AG04450 (cell line): ENCODE measurements at regions not wholly inside any gene's neighbourhood (a gene's known extent, or its start where the extent isn't known, plus 50 kb on each side); places are given as distances from the start of the nearest gene placed in this dataset.

Source experiments
- CTCF ChIA-PET: fragments of 300-600, 350-600 bp; formaldehyde crosslinking; extraction: SDS; loops from one replicate; lab custom pipeline; 2022; ENCODE audit warnings: antibody characterized with exemption, inconsistent platforms; lab: Charles Lee
- POLR2A ChIA-PET: fragments of 350-600 bp; formaldehyde crosslinking; extraction: SDS; loops from one replicate; lab custom pipeline; 2021; ENCODE audit warnings: antibody characterized with exemption, inconsistent platforms; lab: Yijun Ruan, JAX
- DNase-seq: peaks from one replicate; pipeline ENCODE4 v3.0.0-alpha.2; 2011; ENCODE audit warnings: low read depth, low spot score
- H3K27ac ChIP-seq: one replicate; pipeline ENCODE4 v1.5.1; 2012; ENCODE audit warnings: low read depth, low read length, control low read depth
- H3K27me3 ChIP-seq: one replicate; pipeline ENCODE4 v1.6.0; 2012; ENCODE audit warnings: low read length; ENCODE audit not compliant: control insufficient read depth, insufficient read depth
- H3K4me3 ChIP-seq: 2 replicates; pipeline ENCODE4 v1.5.1; 2011; ENCODE audit warnings: mild to moderate bottlenecking, low read depth, low read length, control low read depth
- H3K9me3 ChIP-seq: 2 replicates; pipeline ENCODE4 v1.5.1; 2012; ENCODE audit warnings: low read length; ENCODE audit not compliant: control insufficient read depth, insufficient read depth
- CTCF ChIP-seq: IDR thresholded peaks from 2 replicates; pipeline ENCODE4 v1.5.1; 2011; ENCODE audit warnings: low read depth, low read length, control low read depth, inconsistent platforms

- POLR2A ChIA-PET = interaction anchor here (0.6 kb wide), 1 partner anchor 377 kb away, joined by 4 read pairs; no protein-coding TSS in a partner anchor
- no peak overlapping the region for H3K27ac ChIP-seq
- H3K4me3 ChIP-seq = no peak overlapping the region
- no peak for TF ChIP-seq CTCF
- no peak for DNase-seq
- H3K9me3 ChIP-seq = no peaks in the 10 kb centered on the region
- H3K27me3 ChIP-seq = peaks cover 25% of the 10 kb centered on the region
- CTCF ChIA-PET = no interaction called here
These were observed 240.5 kb upstream of the HES1 start for GRCh38 chr3:193895409-193895808.

- CTCF ChIA-PET = no interaction called here
- Histone ChIP-seq H3K9me3 (no peaks in the 10 kb centered on the region), H3K27ac (no peak overlapping the region), H3K27me3 (peaks cover 33% of the 10 kb centered on the region), H3K4me3 (no peak overlapping the region)
- no peak for TF ChIP-seq CTCF
- POLR2A ChIA-PET = interaction anchor here (0.6 kb wide), 1 partner anchor 376 kb away, joined by 4 read pairs; no protein-coding TSS in a partner anchor
- no peak for DNase-seq
These were observed 239.5 kb upstream of the HES1 start for GRCh38 chr3:193896419-193896818.

- Histone ChIP-seq H3K27ac (no peak overlapping the region), H3K27me3 (peaks cover 38% of the 10 kb centered on the region), H3K9me3 (no peaks in the 10 kb centered on the region), H3K4me3 (no peak overlapping the region)
- TF ChIP-seq CTCF = no peak
- POLR2A ChIA-PET = no interaction called here
- no peak for DNase-seq
- CTCF ChIA-PET = interaction anchor here (0.6 kb wide), 1 partner anchor 9 kb away, joined by 3 read pairs; no protein-coding TSS in a partner anchor
These were observed 238.7 kb upstream of the HES1 start for GRCh38 chr3:193897288-193897687.

- H3K27me3 ChIP-seq = peaks cover 41% of the 10 kb centered on the region
- no peak for DNase-seq
- TF ChIP-seq CTCF = no peak
- H3K9me3 ChIP-seq = no peaks in the 10 kb centered on the region
- ChIA-PET POLR2A (no interaction called here), CTCF (interaction anchor here (0.6 kb wide), 1 partner anchor 9 kb away, joined by 3 read pairs; no protein-coding TSS in a partner anchor)
- no peak overlapping the region for H3K27ac ChIP-seq
- H3K4me3 ChIP-seq = no peak overlapping the region
These were observed 238.2 kb upstream of the HES1 start for GRCh38 chr3:193897731-193898180.

- no peak for TF ChIP-seq CTCF
- CTCF ChIA-PET = no interaction called here
These were observed 236.9 kb upstream of the HES1 start for GRCh38 chr3:193899001-193899400.

More at GRCh38 chr3:193899001-193899400, 236.9 kb upstream of the HES1 start:
- Histone ChIP-seq H3K9me3 (no peaks in the 10 kb centered on the region), H3K27ac (no peak overlapping the region), H3K4me3 (no peak overlapping the region), H3K27me3 (peaks cover 50% of the 10 kb centered on the region)
- no peak for DNase-seq
- POLR2A ChIA-PET = no interaction called here
